ENCODE measurements at regions not wholly inside any gene's neighbourhood (a gene's known extent, or its start where the extent isn't known, plus 50 kb on each side); places are given as distances from the start of the nearest gene placed in this dataset.

DNA sequence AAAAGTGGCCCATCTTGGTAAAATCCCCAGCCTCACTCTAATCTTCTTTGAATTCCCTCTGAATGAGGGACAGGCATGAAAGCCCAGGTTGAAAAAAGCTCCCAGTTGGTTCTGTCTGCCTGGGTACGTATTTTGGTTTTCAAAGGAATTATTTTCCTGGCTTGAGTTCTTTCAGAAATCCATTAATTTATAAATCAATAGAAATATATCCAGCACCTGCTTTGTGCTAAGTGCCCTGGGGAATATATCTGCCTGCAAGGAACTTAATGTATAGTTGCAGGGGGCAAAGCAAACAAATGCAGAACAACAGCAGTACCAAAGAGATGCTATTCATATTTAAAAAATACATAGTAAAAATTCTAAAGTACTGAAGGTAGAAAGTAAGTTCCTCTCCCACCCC is 362.7 kb downstream of the REEP3 start:
- Histone ChIP-seq H3K36me3 (no peaks in the 10 kb centered on the region), H3K27ac (no peak overlapping the region), H3K4me3 (no peak overlapping the region), H3K4me1 (replicated peaks) (no peaks in the 10 kb centered on the region), H3K27me3 (replicated peaks; ENCODE audit: insufficient read depth) (no peaks in the 10 kb centered on the region), H3K9me3 (no peaks in the 10 kb centered on the region)
- TF ChIP-seq POLR2AphosphoS5 (IDR thresholded peaks at IDR 0.05) (no peak), CTCF (IDR thresholded peaks at IDR 0.05) (no peak), POLR2A (IDR thresholded peaks at IDR 0.05) (no peak)
- intact Hi-C loops (cut with DNase I), result no loop called here
- DNase-seq (ENCODE audit: low spot score), result no peak
- WGBS, result 74% methylated on average over 1 of the region's 1 CpG

GRCh38 chr10:63884426-63884825 is 363.2 kb downstream of the REEP3 start:
- WGBS, result 72% methylated on average over 2 of the region's 2 CpGs

DNA sequence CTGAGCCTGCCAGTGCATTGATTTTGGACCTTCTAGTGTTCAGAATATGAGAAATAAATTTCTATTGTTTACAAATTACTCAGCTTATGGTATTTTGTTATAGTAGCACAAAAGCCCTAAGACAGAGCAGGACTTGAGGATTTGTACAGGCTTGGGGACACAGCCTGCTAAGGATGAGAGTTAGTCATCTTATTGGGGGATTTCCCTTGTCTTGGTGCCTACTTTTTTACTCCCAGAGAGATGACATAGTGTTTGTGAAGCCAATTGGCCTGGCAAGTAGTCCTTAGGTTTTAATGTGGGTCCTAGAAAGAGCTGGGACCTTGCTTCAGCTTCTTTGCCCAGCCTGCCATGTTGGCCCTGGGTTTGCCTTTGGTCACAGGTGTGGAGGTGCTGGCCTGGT is 364.0 kb downstream of the REEP3 start:
- Histone ChIP-seq H3K27me3 (replicated peaks; ENCODE audit: insufficient read depth) (no peaks in the 10 kb centered on the region), H3K36me3 (no peaks in the 10 kb centered on the region), H3K9me3 (no peaks in the 10 kb centered on the region), H3K4me3 (no peak overlapping the region), H3K4me1 (replicated peaks) (no peaks in the 10 kb centered on the region), H3K27ac (no peak overlapping the region)
- intact Hi-C loops (cut with DNase I), result no loop called here
- no peak for DNase-seq (ENCODE audit: low spot score)
- TF ChIP-seq CTCF (IDR thresholded peaks at IDR 0.05) (no peak), POLR2A (IDR thresholded peaks at IDR 0.05) (no peak), POLR2AphosphoS5 (IDR thresholded peaks at IDR 0.05) (no peak)

More at GRCh38 chr10:63884426-63884825, 363.2 kb downstream of the REEP3 start:
- Histone ChIP-seq H3K4me1 (replicated peaks) (no peaks in the 10 kb centered on the region), H3K27me3 (replicated peaks; ENCODE audit: insufficient read depth) (no peaks in the 10 kb centered on the region), H3K27ac (no peak overlapping the region), H3K4me3 (no peak overlapping the region), H3K36me3 (no peaks in the 10 kb centered on the region), H3K9me3 (no peaks in the 10 kb centered on the region)
- intact Hi-C loops (cut with DNase I), result no loop called here
- TF ChIP-seq POLR2A (IDR thresholded peaks at IDR 0.05), result no peak
- no peak for DNase-seq (ENCODE audit: low spot score)

- 88% methylated on average over 4 of the region's 4 CpGs for WGBS
- intact Hi-C loops (cut with DNase I), result no loop called here
Measured at GRCh38 chr10:63886281-63887022, 365.3 kb downstream of the REEP3 start.

DNA sequence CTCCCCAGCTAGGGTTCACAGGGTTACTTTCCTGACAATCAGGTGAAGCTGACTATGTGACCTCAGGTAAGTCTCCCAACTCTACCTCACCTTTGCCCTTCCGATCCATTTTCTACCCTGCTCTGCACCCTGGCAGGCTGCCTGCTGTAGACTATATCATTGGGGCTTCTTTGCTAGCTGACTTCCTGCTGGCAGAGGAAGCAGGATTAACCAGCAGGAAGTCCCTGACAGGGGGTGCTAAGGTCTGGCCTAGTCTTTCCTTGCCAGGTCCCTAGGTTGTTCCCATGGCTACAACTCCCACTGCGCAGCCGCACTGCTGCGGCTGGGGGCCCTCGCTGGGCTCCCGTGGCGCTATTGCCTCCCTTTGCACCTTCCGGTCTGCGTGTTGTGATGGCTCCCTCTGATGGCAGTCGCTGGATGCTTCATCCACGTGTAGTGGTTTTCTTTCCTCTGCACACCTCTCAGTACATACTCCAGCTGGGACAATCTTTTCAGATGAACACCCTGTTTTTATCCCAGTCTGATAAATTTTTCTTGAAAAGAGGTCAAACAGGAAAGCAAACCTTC is 365.9 kb downstream of the REEP3 start:
- intact Hi-C loops (cut with DNase I), result no loop called here
- Histone ChIP-seq H3K9me3 (no peaks in the 10 kb centered on the region), H3K4me3 (no peak overlapping the region), H3K4me1 (replicated peaks) (no peaks in the 10 kb centered on the region), H3K27me3 (replicated peaks; ENCODE audit: insufficient read depth) (no peaks in the 10 kb centered on the region), H3K36me3 (no peaks in the 10 kb centered on the region), H3K27ac (no peak overlapping the region)
- WGBS, result 70% methylated on average over 11 of the region's 11 CpGs
- TF ChIP-seq POLR2AphosphoS5 (IDR thresholded peaks at IDR 0.05) (no peak), POLR2A (IDR thresholded peaks at IDR 0.05) (no peak), CTCF (IDR thresholded peaks at IDR 0.05) (no peak)
- DNase-seq (ENCODE audit: low spot score), result no peak

More at GRCh38 chr10:63886281-63887022, 365.3 kb downstream of the REEP3 start:
- H3K36me3 ChIP-seq, result no peaks in the 10 kb centered on the region
- H3K4me1 ChIP-seq (replicated peaks), result no peaks in the 10 kb centered on the region
- H3K4me3 ChIP-seq, result no peak overlapping the region
- H3K9me3 ChIP-seq, result no peaks in the 10 kb centered on the region
- no peak for DNase-seq (ENCODE audit: low spot score)
- TF ChIP-seq CTCF (IDR thresholded peaks at IDR 0.05) (no peak), POLR2A (IDR thresholded peaks at IDR 0.05) (no peak), POLR2AphosphoS5 (IDR thresholded peaks at IDR 0.05) (no peak)
- H3K27me3 ChIP-seq (replicated peaks; ENCODE audit: insufficient read depth), result no peaks in the 10 kb centered on the region
- H3K27ac ChIP-seq, result no peak overlapping the region
